ENCODE measurements at regions not wholly inside any gene's neighbourhood (a gene's known extent, or its start where the extent isn't known, plus 50 kb on each side); places are given as distances from the start of the nearest gene placed in this dataset.

- no peak for DNase-seq
Measured at GRCh38 chr16:17847234-17847795, 376.6 kb upstream of the XYLT1 start.

- no peak for DNase-seq
Measured at GRCh38 chr16:17846030-17846429, 375.3 kb upstream of the XYLT1 start.

GRCh38 chr16:17845031-17845430 is 374.3 kb upstream of the XYLT1 start:
- no peak for DNase-seq

- no peak for DNase-seq
Measured at GRCh38 chr16:17843905-17844304, 373.1 kb upstream of the XYLT1 start.

- DNase-seq, result no peak
Measured at GRCh38 chr16:17839907-17840306, 369.1 kb upstream of the XYLT1 start.

- DNase-seq, result no peak
Measured at GRCh38 chr16:17839272-17839671, 368.5 kb upstream of the XYLT1 start.

- DNase-seq, result no peak
Measured at GRCh38 chr16:17836868-17837602, 366.3 kb upstream of the XYLT1 start.

- no peak for DNase-seq
Measured at GRCh38 chr16:17835118-17835876, 364.5 kb upstream of the XYLT1 start.

- DNase-seq, result no peak
Measured at GRCh38 chr16:17832738-17833137, 362.0 kb upstream of the XYLT1 start.

GRCh38 chr16:17831330-17831729 is 360.6 kb upstream of the XYLT1 start:
- no peak for DNase-seq

- DNase-seq, result no peak
Measured at GRCh38 chr16:17830651-17831050, 359.9 kb upstream of the XYLT1 start.

GRCh38 chr16:17829811-17830210 is 359.1 kb upstream of the XYLT1 start:
- no peak for DNase-seq

- DNase-seq, result no peak
Measured at GRCh38 chr16:17828012-17828411, 357.3 kb upstream of the XYLT1 start.

- no peak for DNase-seq
Measured at GRCh38 chr16:17827313-17827712, 356.6 kb upstream of the XYLT1 start.

GRCh38 chr16:17817943-17818342 is 347.2 kb upstream of the XYLT1 start:
- no peak for DNase-seq

- DNase-seq, result no peak
Measured at GRCh38 chr16:17817260-17817659, 346.5 kb upstream of the XYLT1 start.

GRCh38 chr16:17812771-17813170 is 342.0 kb upstream of the XYLT1 start:
- no peak for DNase-seq

- DNase-seq, result no peak
Measured at GRCh38 chr16:17804857-17805256, 334.1 kb upstream of the XYLT1 start.

GRCh38 chr16:17803625-17804410 is 333.1 kb upstream of the XYLT1 start:
- no peak for DNase-seq

GRCh38 chr16:17802571-17802970 is 331.8 kb upstream of the XYLT1 start:
- no peak for DNase-seq

GRCh38 chr16:17801068-17801467 is 330.3 kb upstream of the XYLT1 start:
- no peak for DNase-seq

GRCh38 chr16:17798716-17799115 is 328.0 kb upstream of the XYLT1 start:
- no peak for DNase-seq

- DNase-seq, result no peak
Measured at GRCh38 chr16:17793354-17793753, 322.6 kb upstream of the XYLT1 start.

All from activated gamma-delta T cell treated with Interleukin-2 at 50 U/mL for 16 hours (primary cell).